Transverse colon (tissue), 4 donors: ENCODE measurements at regions not wholly inside any gene's neighbourhood (a gene's known extent, or its start where the extent isn't known, plus 50 kb on each side); places are given as distances from the start of the nearest gene placed in this dataset.

ENCODE experiments used
- DNase-seq: peaks from one replicate; pipeline ENCODE4 v3.0.0-alpha.2; 2019
- H3K27ac ChIP-seq, 4 donors: fragments of 200-600 bp; sonication (generic); 2 replicates each; pipeline ENCODE4 v1.5.1; 2016 to 2018; ENCODE audit warnings: inconsistent platforms in 4 of 4
- H3K27me3 ChIP-seq: fragments of 200-600 bp; sonication (generic); 2 replicates; pipeline ENCODE4 v1.5.1; 2017; ENCODE audit warnings: inconsistent platforms
- H3K36me3 ChIP-seq, 4 donors: fragments of 200-600 bp; sonication (generic); 2 replicates each; pipeline ENCODE4 v1.5.1; 2017 to 2019; ENCODE audit warnings: inconsistent platforms in 4 of 4
- H3K4me1 ChIP-seq, 4 donors: fragments of 200-600 bp; sonication (generic); 2 replicates each; pipeline ENCODE4 v1.5.1; 2017 to 2020; ENCODE audit warnings: inconsistent platforms in 4 of 4
- H3K4me3 ChIP-seq, 4 donors: fragments of 200-600 bp; sonication (generic); 1 replicate in 1 of 4; 2 replicates in 3 of 4; pipeline versions ENCODE4 v1.5.1 to v1.6.1; 2017 to 2019; ENCODE audit warnings: inconsistent platforms in 4 of 4
- H3K9me3 ChIP-seq, 2 donors: fragments of 200-600 bp; sonication (generic); 2 replicates each; pipeline ENCODE4 v1.5.1; 2017 to 2019; ENCODE audit warnings: inconsistent platforms in 2 of 2
- EP300 ChIP-seq: sonication (generic); formaldehyde crosslinking; IDR thresholded peaks from one replicate; pipeline ENCODE4 v1.6.1; 2017; ENCODE audit warnings: antibody characterized with exemption, low read depth
- POLR2A ChIP-seq: fragments of 450-650 bp; IDR thresholded peaks from one replicate; pipeline ENCODE4 v1.6.1; 2016; ENCODE audit warnings: antibody characterized with exemption, mild to moderate bottlenecking, moderate library complexity
- POLR2AphosphoS5 ChIP-seq, 3 donors: sonication (generic); formaldehyde crosslinking; IDR thresholded peaks; one replicate each; pipeline ENCODE4 v1.6.1; 2016; ENCODE audit warnings: antibody characterized with exemption in 3 of 3
- WGBS, 2 donors: methylation state at CpG; one replicate each; pipeline ENCODE4 v1.1.5; 2018; ENCODE audit warnings: low coverage in 1 of 2; 5-methylcytosine and 5-hydroxymethylcytosine counted together
- in situ Hi-C, 4 donors: fragments of 200-750 bp; cut with MboI; loops; one replicate each; pipeline versions ENCODE4 v1.15.0 to v1.15.1; 2017; ENCODE audit warnings: low sequenced_read_pairs in 3 of 4, low pct_ligation_motif_present in 1 of 4, low pct_unique_long_range_greater_than_20kb in 1 of 4
- intact Hi-C: fragments of 100-400 bp; cut with DNase I; formaldehyde crosslinking; loops from one replicate; pipeline ENCODE4 v1.15.1; 2023; ENCODE audit warnings: low total_unique reads
- TF ChIP-seq, protein P1 (sequence below), 5 experiments: fragments of 200-600 bp in 3 of 5; fragments of 450-650 bp in 2 of 5; sonication (generic) in 3 of 5; IDR thresholded peaks; 1 replicate in 2 of 5; 2 replicates in 3 of 5; pipeline ENCODE4 v1.5.1; 2016 to 2017; ENCODE audit warnings: antibody characterized with exemption in 5 of 5, inconsistent platforms in 3 of 5, mild to moderate bottlenecking in 2 of 5, moderate library complexity in 1 of 5

DNA sequence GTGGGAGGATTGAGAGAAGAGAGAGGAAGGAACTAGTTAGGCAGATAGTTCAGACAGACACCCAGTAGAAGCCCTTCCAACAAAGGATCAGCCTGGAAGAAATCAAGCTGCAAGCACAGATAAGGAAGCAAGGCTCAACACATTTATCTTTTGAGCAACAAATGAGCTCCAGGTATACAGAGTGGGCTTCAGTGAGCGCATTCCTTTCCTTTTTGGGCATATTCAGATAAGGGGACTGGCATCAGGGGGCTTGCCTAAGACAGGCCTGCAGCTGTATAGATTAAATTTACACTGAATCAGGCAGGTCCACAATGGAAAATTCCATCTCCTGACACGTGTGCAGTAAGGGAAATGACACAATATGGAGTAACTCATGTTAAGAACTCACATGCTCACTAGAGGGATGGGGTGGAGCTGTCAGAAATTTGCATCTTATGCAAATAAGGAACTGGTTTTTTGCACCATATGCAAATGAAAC is 147.2 kb downstream of the AKR1D1 start:
- Histone ChIP-seq H3K36me3 (no peaks in the 10 kb centered on the region), H3K4me3 (no peak overlapping the region), H3K27me3 (no peaks in the 10 kb centered on the region), H3K27ac (no peak overlapping the region), H3K4me1 (no peaks in the 10 kb centered on the region), H3K9me3 (peaks cover 4% of the 10 kb centered on the region in 2 donors)
- WGBS, 2 donors, result 79 to 100% methylated on average over 1 to 2 of the region's 2 CpGs
- in situ Hi-C loops, result no loop called here
- intact Hi-C loops, result no loop called here
- no peak for DNase-seq
- TF ChIP-seq POLR2A, result no peak
- no peak for TF ChIP-seq EP300

DNA sequence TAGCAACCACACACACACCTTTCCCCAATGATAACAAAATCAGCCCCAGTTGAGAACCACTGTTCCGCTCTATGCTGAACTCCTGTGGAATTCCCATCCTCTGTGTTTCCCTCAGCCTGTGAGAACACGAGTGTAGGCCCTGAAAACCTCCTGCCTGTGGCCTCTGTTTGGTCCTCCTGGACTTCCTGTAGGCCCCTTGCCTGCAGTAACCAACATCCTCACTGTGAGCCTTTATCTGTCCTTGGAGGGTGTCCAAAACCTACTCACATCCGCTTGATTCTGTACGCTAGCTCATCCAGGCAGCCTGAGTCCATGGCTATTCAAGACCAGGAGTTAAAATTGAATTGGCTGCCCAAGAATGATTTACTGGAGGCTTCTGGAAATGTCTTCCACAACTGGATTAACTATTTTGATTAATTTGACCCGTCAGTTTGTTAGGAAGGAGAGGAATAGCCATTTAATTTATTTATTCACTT is 149.8 kb downstream of the AKR1D1 start:
- TF ChIP-seq POLR2AphosphoS5 (IDR thresholded peaks at IDR 0.05) (no peak), EP300 (no peak), POLR2A (no peak)
- TF ChIP-seq, protein P1, sequence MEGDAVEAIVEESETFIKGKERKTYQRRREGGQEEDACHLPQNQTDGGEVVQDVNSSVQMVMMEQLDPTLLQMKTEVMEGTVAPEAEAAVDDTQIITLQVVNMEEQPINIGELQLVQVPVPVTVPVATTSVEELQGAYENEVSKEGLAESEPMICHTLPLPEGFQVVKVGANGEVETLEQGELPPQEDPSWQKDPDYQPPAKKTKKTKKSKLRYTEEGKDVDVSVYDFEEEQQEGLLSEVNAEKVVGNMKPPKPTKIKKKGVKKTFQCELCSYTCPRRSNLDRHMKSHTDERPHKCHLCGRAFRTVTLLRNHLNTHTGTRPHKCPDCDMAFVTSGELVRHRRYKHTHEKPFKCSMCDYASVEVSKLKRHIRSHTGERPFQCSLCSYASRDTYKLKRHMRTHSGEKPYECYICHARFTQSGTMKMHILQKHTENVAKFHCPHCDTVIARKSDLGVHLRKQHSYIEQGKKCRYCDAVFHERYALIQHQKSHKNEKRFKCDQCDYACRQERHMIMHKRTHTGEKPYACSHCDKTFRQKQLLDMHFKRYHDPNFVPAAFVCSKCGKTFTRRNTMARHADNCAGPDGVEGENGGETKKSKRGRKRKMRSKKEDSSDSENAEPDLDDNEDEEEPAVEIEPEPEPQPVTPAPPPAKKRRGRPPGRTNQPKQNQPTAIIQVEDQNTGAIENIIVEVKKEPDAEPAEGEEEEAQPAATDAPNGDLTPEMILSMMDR (IDR thresholded peaks at IDR 0.05), result no peak
- 71 to 86% methylated on average over 3 to 5 of the region's 5 CpGs for WGBS, 2 donors
- no peaks in the 10 kb centered on the region for H3K9me3 ChIP-seq
- no peaks in the 10 kb centered on the region for H3K27me3 ChIP-seq
- in situ Hi-C loops (no loop called here), intact Hi-C loops (no loop called here)
- H3K4me3 ChIP-seq, result no peak overlapping the region
- H3K27ac ChIP-seq, result no peak overlapping the region
- no peak for DNase-seq
- no peaks in the 10 kb centered on the region for H3K4me1 ChIP-seq
- H3K36me3 ChIP-seq, result no peaks in the 10 kb centered on the region

DNA sequence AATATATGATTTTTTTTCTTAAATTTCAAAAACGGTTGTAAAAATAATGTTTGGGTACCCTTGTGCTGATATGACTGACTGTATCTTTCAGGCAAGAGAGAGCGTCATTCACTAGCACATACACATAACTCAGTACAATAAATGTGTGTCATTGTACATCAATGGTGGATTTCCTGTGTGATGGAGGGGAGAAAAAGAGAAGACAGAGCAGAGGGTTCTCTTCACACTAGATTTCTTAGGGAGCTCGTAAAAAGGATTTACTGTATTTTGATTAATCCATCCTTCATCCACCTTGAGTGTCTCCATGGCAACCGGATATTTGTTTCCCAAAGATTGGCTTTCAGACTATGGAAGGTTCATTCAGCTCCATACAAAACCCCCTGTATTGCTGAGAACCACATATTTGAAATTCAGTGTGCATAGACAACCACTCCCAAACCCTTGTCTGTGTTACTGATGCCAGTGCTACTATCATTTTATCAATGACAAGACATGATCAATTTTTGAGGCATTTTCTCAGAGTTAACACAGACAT is 150.6 kb downstream of the AKR1D1 start:
- Histone ChIP-seq H3K4me1 (no peaks in the 10 kb centered on the region), H3K9me3 (no peaks in the 10 kb centered on the region), H3K27me3 (no peaks in the 10 kb centered on the region), H3K4me3 (no peak overlapping the region), H3K27ac (no peak overlapping the region), H3K36me3 (no peaks in the 10 kb centered on the region)
- intact Hi-C loops, result no loop called here
- WGBS, 2 donors, result 73 to 79% methylated on average over 4 of the region's 4 CpGs
- no peak for DNase-seq
- in situ Hi-C loops, result no loop called here
- TF ChIP-seq, protein P1 (IDR thresholded peaks at IDR 0.05), result no peak
- TF ChIP-seq POLR2A (no peak), POLR2AphosphoS5 (IDR thresholded peaks at IDR 0.05) (no peak), EP300 (no peak)

DNA sequence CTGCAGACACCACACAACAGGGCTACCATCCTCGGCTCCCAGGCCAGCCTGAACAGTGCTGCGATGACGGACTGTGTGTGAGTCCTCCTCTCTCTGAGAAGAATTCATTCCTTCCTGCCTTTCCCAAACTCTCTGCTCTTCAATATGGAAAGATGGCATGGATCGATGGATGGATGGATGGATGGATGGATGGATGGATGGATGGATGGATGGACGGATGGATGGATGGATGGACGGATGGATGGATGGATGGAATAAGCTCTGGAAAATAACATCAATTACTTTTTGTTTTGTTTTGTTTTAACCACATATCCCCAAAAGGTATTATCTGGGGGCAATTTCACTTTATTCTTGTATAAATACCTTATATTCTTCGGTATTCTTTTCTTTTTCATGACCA is 151.9 kb downstream of the AKR1D1 start:
- Histone ChIP-seq H3K36me3 (no peaks in the 10 kb centered on the region), H3K9me3 (no peaks in the 10 kb centered on the region), H3K4me3 (no peak overlapping the region), H3K27ac (no peak overlapping the region), H3K4me1 (no peaks in the 10 kb centered on the region), H3K27me3 (no peaks in the 10 kb centered on the region)
- in situ Hi-C loops (no loop called here), intact Hi-C loops (no loop called here)
- no peak for TF ChIP-seq EP300
- TF ChIP-seq, protein P1 (IDR thresholded peaks at IDR 0.05), result no peak
- no peak for TF ChIP-seq POLR2AphosphoS5 (IDR thresholded peaks at IDR 0.05)
- TF ChIP-seq POLR2A, result no peak
- DNase-seq, result no peak
- 72 to 88% methylated on average over 5 to 7 of the region's 7 CpGs for WGBS, 2 donors

DNA sequence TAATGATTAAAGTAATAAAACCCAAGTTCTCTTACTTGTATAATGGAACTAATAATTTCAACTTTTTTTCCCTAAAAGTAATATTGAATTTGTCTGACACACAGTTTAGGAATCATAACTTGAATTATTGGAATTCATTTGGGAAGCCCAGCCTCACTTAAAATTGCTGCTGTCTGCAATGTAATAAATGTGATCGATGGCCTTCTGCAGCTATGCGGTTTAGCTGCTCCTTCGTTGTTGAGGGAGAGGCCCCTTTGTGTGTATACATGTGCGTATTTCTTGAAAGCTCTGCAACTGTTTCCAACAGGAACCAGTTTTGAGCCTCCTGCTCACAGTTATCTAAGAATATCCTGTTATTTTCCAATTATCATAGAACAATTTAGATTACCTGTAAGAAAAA is 152.5 kb downstream of the AKR1D1 start:
- WGBS, 2 donors, result 64 to 77% methylated on average over 4 of the region's 4 CpGs
- H3K27ac ChIP-seq, result no peak overlapping the region
- H3K27me3 ChIP-seq, result no peaks in the 10 kb centered on the region
- H3K4me1 ChIP-seq, result no peaks in the 10 kb centered on the region
- intact Hi-C loops, result no loop called here
- no peak for DNase-seq
- no peaks in the 10 kb centered on the region for H3K9me3 ChIP-seq
- TF ChIP-seq POLR2AphosphoS5 (IDR thresholded peaks at IDR 0.05) (no peak), EP300 (no peak), POLR2A (no peak)
- TF ChIP-seq, protein P1 (IDR thresholded peaks at IDR 0.05), result no peak
- H3K36me3 ChIP-seq, result no peaks in the 10 kb centered on the region
- H3K4me3 ChIP-seq, result no peak overlapping the region
- in situ Hi-C loops, result no loop called here
